OCI-LY7 (cell line): ENCODE measurements at regions not wholly inside any gene's neighbourhood (a gene's known extent, or its start where the extent isn't known, plus 50 kb on each side); places are given as distances from the start of the nearest gene placed in this dataset.

Experiments used
- BruUV-seq: library from RNA; stranded (reverse); fragments of 400-500 nt; replicated peaks from 2 replicates; lab custom pipeline; 2021; lab: Mats Ljungman, UMichigan
- CTCF ChIA-PET: fragments of 300-600 bp; sonication (Branson Sonifier 250); formaldehyde crosslinking; loops from one replicate; lab custom pipeline; 2022; ENCODE audit warnings: antibody characterized with exemption; ENCODE audit not compliant: unreplicated experiment; lab: Charles Lee
- POLR2A ChIA-PET: fragments of 300-600 bp; sonication (Branson Sonifier 250); formaldehyde crosslinking; loops from one replicate; lab custom pipeline; 2022; ENCODE audit warnings: antibody characterized with exemption; lab: Charles Lee
- DNase-seq: peaks from one replicate; pipeline ENCODE4 v3.0.0-alpha.2; 2015; ENCODE audit warnings: low spot score
- H2AFZ ChIP-seq: fragments of 200-600 bp; sonication (generic), shearing (Covaris generic); 2 replicates; pipeline ENCODE4 v1.6.1; 2014; ENCODE audit warnings: mild to moderate bottlenecking, antibody characterized with exemption, low read length, moderate library complexity
- H3K27ac ChIP-seq: fragments of 200-600 bp; sonication (generic); 2 replicates; pipeline ENCODE4 v1.5.1; 2014; ENCODE audit warnings: mixed run types, low read depth, mild to moderate bottlenecking, moderate library complexity, low read length, inconsistent platforms; ENCODE audit not compliant: poor library complexity, severe bottlenecking
- H3K36me3 ChIP-seq: fragments of 200-600 bp; sonication (generic); 2 replicates; pipeline ENCODE4 v1.6.1; 2014; ENCODE audit warnings: mild to moderate bottlenecking, antibody characterized with exemption, low read length, moderate library complexity, mixed read lengths; ENCODE audit not compliant: insufficient read depth
- H3K4me1 ChIP-seq: fragments of 200-600 bp; sonication (generic); 2 replicates; pipeline ENCODE4 v1.5.1; 2014; ENCODE audit warnings: mild to moderate bottlenecking, low read length; ENCODE audit not compliant: insufficient read depth, poor library complexity, severe bottlenecking
- H3K4me2 ChIP-seq: fragments of 200-600 bp; sonication (generic); 2 replicates; pipeline ENCODE4 v1.6.1; 2014; ENCODE audit warnings: mild to moderate bottlenecking, low read length
- H3K4me3 ChIP-seq: fragments of 200-600 bp; sonication (generic); 2 replicates; pipeline ENCODE4 v1.5.1; 2014; ENCODE audit warnings: mild to moderate bottlenecking, low read depth, low read length; ENCODE audit not compliant: poor library complexity, severe bottlenecking
- H3K79me2 ChIP-seq: fragments of 200-600 bp; sonication (generic); 2 replicates; pipeline ENCODE4 v1.6.1; 2016; ENCODE audit warnings: low read depth, mild to moderate bottlenecking, low read length, moderate library complexity, mixed read lengths; ENCODE audit not compliant: insufficient read depth
- H3K9me2 ChIP-seq: fragments of 200-600 bp; sonication (generic); 2 replicates; pipeline ENCODE4 v1.6.1; 2016; ENCODE audit warnings: mild to moderate bottlenecking, low read length, mixed read lengths; ENCODE audit not compliant: insufficient read depth
- H3K9me3 ChIP-seq: fragments of 200-600 bp; sonication (generic); 2 replicates; pipeline ENCODE4 v1.6.1; 2014; ENCODE audit warnings: mild to moderate bottlenecking, mixed run types, low read length, mixed read lengths
- H4K20me1 ChIP-seq: fragments of 200-600 bp; sonication (generic); 2 replicates; pipeline ENCODE4 v1.6.1; 2014; ENCODE audit warnings: mild to moderate bottlenecking, antibody characterized with exemption, low read length, moderate library complexity, mixed read lengths; ENCODE audit not compliant: insufficient read depth
- EZH2phosphoT487 ChIP-seq: fragments of 200-600 bp; sonication (generic); IDR thresholded peaks from 2 replicates; pipeline ENCODE4 v1.6.1; 2018; ENCODE audit warnings: low read depth, borderline replicate concordance, mild to moderate bottlenecking, mixed run types, antibody characterized with exemption, low read length, moderate library complexity, mixed read lengths
- intact Hi-C: fragments of 100-400 bp; cut with micrococcal nuclease; formaldehyde crosslinking; loops from one replicate; pipeline ENCODE4 v1.10.0; 2022; ENCODE audit not compliant: unreplicated experiment
- TF ChIP-seq, protein P1 (sequence below): fragments of 200-600 bp; sonication (generic); conservative IDR thresholded peaks from 2 replicates; pipeline ENCODE4 v1.5.1; 2014; ENCODE audit warnings: mild to moderate bottlenecking, antibody characterized with exemption, low read length, moderate library complexity, mixed read lengths

DNA sequence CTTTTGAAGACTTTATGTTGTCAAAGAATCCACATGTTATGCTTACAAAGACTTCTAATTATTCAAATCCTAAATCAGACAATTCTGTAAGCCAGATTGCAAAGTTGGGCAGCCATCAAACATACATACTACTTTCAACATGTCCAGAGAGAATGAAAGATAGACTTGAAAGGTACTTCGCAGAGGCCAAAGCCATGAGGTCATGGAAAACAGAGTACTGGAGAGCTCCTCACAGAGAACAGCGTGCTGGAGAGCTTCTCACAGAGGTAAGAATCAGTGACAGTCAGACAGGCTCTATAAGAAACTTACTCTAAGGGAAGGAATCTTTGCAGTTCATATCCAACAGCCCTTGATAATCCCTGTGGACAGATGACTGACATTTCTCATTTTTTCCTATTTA is 400.2 kb downstream of the GJA1 start:
- Histone ChIP-seq H3K9me2 (no peaks in the 10 kb centered on the region), H3K27ac (no peak overlapping the region), H3K4me2 (no peak overlapping the region), H3K36me3 (no peaks in the 10 kb centered on the region), H3K4me3 (no peak overlapping the region), H3K4me1 (no peaks in the 10 kb centered on the region), H4K20me1 (no peaks in the 10 kb centered on the region), H3K79me2 (no peaks in the 10 kb centered on the region), H2AFZ (no peak overlapping the region), H3K9me3 (no peaks in the 10 kb centered on the region)
- ChIA-PET POLR2A (no interaction called here), CTCF (no interaction called here)
- no peak for DNase-seq
- no TSS peak for BruUV-seq
- TF ChIP-seq, protein P1, sequence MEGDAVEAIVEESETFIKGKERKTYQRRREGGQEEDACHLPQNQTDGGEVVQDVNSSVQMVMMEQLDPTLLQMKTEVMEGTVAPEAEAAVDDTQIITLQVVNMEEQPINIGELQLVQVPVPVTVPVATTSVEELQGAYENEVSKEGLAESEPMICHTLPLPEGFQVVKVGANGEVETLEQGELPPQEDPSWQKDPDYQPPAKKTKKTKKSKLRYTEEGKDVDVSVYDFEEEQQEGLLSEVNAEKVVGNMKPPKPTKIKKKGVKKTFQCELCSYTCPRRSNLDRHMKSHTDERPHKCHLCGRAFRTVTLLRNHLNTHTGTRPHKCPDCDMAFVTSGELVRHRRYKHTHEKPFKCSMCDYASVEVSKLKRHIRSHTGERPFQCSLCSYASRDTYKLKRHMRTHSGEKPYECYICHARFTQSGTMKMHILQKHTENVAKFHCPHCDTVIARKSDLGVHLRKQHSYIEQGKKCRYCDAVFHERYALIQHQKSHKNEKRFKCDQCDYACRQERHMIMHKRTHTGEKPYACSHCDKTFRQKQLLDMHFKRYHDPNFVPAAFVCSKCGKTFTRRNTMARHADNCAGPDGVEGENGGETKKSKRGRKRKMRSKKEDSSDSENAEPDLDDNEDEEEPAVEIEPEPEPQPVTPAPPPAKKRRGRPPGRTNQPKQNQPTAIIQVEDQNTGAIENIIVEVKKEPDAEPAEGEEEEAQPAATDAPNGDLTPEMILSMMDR = no peak
- no peak for TF ChIP-seq EZH2phosphoT487
- intact Hi-C loops = no loop called here

DNA sequence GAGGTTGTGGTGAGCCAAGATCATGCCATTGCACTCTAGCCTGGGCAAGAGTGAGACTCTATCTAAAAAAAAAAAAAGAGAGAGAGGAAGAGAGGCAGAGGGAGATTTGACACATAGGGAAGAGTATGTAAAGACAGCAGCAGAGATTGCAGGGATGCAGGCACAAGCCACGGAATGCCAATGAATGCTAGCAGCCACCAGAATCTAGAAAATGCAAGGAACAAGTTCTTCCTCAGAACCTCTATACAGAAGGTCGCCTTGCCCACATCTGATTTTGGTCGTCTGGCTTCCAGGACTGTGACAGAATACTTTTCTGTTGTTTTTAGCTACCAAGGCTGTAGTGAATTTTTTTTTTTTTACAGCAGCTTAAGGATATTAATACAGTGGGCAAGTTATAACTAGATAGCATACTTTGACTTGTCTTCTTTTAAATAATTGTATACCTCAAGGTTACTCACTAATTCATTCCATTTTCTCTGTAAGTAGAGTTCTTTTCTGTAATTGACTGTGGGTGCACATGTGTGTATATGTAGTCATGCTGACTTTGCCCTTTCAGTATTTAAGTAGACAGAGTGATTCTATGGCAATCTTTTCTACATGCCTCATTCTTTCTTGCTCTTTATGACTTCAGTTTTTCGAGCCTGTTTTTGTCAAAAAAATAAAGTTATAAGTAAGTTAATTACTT is 402.2 kb downstream of the GJA1 start:
- Histone ChIP-seq H3K36me3 (no peaks in the 10 kb centered on the region), H3K79me2 (no peaks in the 10 kb centered on the region), H3K9me3 (no peaks in the 10 kb centered on the region), H4K20me1 (no peaks in the 10 kb centered on the region), H2AFZ (no peak overlapping the region), H3K4me3 (no peak overlapping the region), H3K9me2 (no peaks in the 10 kb centered on the region), H3K4me2 (no peak overlapping the region), H3K27ac (no peak overlapping the region), H3K4me1 (no peaks in the 10 kb centered on the region)
- ChIA-PET CTCF (no interaction called here), POLR2A (interaction anchor here (0.6 kb wide), 1 partner anchor 108 kb away, joined by 3 read pairs; no protein-coding TSS in a partner anchor)
- TF ChIP-seq EZH2phosphoT487 = no peak
- TF ChIP-seq, protein P1 = no peak
- no peak for DNase-seq
- intact Hi-C loops = no loop called here
- no TSS peak for BruUV-seq

DNA sequence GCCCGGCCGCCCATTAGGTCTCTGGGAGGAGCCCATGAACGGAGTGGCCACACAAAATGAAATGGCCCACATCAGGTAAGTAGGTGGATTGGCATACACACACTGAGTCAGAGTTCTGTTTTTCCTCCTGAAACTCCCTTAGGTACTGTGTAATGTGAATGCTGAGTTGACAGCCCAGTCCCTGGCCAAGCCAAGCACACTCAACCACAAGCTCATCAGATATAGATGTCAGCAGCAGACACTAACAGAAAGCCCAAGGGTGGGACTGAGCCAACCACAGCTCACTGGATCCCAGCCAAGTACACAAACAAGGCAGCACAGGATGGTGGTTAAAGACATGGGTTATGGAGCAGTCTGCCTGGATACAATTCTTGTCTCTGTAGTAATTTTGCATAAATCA is 403.4 kb downstream of the GJA1 start:
- Histone ChIP-seq H4K20me1 (no peaks in the 10 kb centered on the region), H3K27ac (no peak overlapping the region), H3K4me1 (no peaks in the 10 kb centered on the region), H3K4me2 (no peak overlapping the region), H3K9me2 (no peaks in the 10 kb centered on the region), H3K9me3 (no peaks in the 10 kb centered on the region), H3K4me3 (no peak overlapping the region), H3K79me2 (no peaks in the 10 kb centered on the region), H2AFZ (no peak overlapping the region), H3K36me3 (no peaks in the 10 kb centered on the region)
- no peak for DNase-seq
- intact Hi-C loops = no loop called here
- ChIA-PET CTCF (no interaction called here), POLR2A (interaction anchor here (1.2 kb wide), 1 partner anchor 19 kb away, joined by 3 read pairs; no protein-coding TSS in a partner anchor)
- TF ChIP-seq, protein P1 = no peak
- BruUV-seq = no TSS peak
